GM06990 (cell line): ENCODE measurements at regions not wholly inside any gene's neighbourhood (a gene's known extent, or its start where the extent isn't known, plus 50 kb on each side); places are given as distances from the start of the nearest gene placed in this dataset.

Experiments used
- DNase-seq: peaks from one replicate; pipeline ENCODE4 v3.0.0-alpha.2; 2011; ENCODE audit not compliant: insufficient read length; ENCODE audit errors: extremely low read depth
- H3K27me3 ChIP-seq: replicated peaks from 2 replicates; pipeline ENCODE4 v1.6.0; 2011; ENCODE audit warnings: low read length; ENCODE audit not compliant: control insufficient read depth, insufficient read depth
- H3K36me3 ChIP-seq: 2 replicates; pipeline ENCODE4 v1.5.1; 2011; ENCODE audit warnings: low read length; ENCODE audit not compliant: control insufficient read depth, insufficient read depth
- H3K4me3 ChIP-seq: replicated peaks from 2 replicates; pipeline ENCODE4 v1.5.1; 2011; ENCODE audit warnings: low read depth, mild to moderate bottlenecking, control low read depth, low read length
- TF ChIP-seq, protein P1 (sequence below): IDR thresholded peaks from 2 replicates; pipeline ENCODE4 v1.5.1; 2011; ENCODE audit warnings: low read length, control low read depth, mild to moderate bottlenecking, inconsistent platforms; ENCODE audit not compliant: insufficient read depth, poor library complexity, severe bottlenecking

DNA sequence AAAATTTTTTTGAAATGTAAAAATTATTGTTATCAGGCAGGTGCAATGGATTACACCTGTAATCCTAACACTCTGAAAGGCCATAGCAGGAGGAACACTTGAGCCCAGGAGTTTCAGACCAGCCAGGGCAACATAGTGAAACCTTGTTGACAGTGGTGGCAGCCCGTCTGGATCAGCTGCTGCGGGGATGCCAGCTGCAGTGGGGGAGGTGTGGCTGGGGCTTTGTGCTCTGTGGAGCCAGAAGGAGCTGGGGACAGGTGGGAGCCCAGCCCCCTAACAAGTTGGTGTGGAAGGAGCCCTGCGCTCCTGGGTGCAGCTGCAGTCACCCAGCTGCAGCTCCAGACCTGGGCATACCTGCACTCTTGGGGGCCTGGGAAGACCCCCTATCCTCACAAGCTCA lies 182.4 kb upstream of the MC4R start:
- H3K36me3 ChIP-seq, result no peaks in the 10 kb centered on the region
- DNase-seq, result no peak
- no peak overlapping the region for H3K4me3 ChIP-seq
- no peaks in the 10 kb centered on the region for H3K27me3 ChIP-seq
- TF ChIP-seq, protein P1, sequence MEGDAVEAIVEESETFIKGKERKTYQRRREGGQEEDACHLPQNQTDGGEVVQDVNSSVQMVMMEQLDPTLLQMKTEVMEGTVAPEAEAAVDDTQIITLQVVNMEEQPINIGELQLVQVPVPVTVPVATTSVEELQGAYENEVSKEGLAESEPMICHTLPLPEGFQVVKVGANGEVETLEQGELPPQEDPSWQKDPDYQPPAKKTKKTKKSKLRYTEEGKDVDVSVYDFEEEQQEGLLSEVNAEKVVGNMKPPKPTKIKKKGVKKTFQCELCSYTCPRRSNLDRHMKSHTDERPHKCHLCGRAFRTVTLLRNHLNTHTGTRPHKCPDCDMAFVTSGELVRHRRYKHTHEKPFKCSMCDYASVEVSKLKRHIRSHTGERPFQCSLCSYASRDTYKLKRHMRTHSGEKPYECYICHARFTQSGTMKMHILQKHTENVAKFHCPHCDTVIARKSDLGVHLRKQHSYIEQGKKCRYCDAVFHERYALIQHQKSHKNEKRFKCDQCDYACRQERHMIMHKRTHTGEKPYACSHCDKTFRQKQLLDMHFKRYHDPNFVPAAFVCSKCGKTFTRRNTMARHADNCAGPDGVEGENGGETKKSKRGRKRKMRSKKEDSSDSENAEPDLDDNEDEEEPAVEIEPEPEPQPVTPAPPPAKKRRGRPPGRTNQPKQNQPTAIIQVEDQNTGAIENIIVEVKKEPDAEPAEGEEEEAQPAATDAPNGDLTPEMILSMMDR, result no peak

DNA sequence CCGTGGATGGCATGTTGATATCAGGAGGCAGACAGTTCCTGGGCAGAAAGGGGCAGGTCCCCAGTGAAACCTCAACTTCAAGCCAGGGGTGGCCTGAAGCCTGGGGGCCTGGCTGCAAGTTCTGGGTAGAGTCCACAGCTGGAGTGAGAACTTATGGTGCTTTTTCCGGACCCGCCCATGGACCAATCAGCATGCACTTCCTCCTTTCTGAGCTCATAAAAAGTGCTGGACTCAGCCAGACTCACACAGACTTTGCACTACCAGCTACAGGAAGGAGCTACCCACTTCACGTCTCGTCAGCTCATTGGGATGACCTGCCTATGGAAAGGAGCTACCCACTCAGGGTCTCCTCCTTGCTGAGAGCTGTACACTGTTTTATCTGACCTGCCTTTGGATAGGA lies 183.1 kb upstream of the MC4R start:
- H3K27me3 ChIP-seq, result no peaks in the 10 kb centered on the region
- DNase-seq, result no peak
- TF ChIP-seq, protein P1, result no peak
- H3K36me3 ChIP-seq, result no peaks in the 10 kb centered on the region
- H3K4me3 ChIP-seq, result no peak overlapping the region

DNA sequence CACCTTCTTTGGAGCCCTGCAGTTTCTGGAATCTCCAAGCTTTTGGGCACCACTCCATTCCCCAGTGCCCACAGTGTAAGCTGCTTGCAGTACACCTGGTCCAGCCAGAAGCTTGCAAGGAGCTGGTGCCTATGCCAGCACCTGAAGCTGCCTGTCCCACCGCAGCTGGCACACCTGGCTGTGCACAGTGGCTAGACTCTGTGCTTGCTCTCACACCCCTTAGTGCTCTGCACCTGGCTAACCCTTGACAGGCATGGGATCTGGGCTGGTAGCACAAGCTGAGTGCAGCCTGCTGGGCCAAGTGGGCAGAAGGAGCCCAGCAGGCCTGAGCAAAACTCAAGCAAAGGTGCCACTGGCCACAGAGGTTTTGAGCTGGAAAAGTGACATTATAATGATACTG lies 183.8 kb upstream of the MC4R start:
- no peaks in the 10 kb centered on the region for H3K27me3 ChIP-seq
- TF ChIP-seq, protein P1, result no peak
- no peak overlapping the region for H3K4me3 ChIP-seq
- DNase-seq, result no peak
- no peaks in the 10 kb centered on the region for H3K36me3 ChIP-seq

DNA sequence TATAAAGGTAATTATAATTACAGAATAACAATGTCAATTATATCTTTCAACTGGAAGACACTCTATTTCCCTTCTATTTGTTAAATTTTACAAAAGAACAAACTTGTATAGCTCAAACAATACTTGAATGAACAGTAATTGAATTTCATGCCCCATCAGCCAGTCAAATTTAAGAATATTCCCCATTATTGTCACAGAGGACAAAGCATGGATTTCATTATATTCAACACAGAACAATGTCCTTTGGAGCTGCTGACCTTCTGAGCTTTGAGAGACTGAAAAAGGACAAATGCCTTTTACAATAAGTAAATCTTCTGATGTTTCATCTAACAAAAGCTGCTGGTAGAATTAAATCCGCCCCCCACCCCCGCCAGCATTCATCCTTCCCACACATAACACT lies 187.5 kb upstream of the MC4R start:
- TF ChIP-seq, protein P1, result no peak
- Histone ChIP-seq H3K27me3 (no peaks in the 10 kb centered on the region), H3K36me3 (no peaks in the 10 kb centered on the region), H3K4me3 (no peak overlapping the region)
- DNase-seq, result no peak

DNA sequence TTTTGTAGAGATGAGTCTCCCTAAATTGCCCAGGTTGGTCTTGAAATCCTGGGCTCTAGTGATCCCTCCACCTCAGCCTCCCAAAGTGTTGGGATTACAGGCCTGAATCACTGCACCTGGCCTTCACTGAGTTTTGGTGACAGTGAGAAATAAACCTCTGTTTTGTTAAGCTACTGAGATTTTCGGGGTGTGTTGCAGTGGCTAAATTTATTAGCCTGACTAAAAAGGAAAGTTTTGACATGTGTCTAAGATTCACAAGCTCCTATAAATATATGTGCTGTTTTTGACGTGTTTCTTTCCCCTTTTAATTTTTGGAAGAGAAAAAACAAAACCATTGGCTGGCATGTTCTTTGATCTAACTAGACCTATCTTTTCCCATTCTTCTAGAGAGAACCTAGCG lies 190.5 kb upstream of the MC4R start:
- TF ChIP-seq, protein P1, result no peak
- no peak for DNase-seq
- H3K36me3 ChIP-seq, result no peaks in the 10 kb centered on the region

DNA sequence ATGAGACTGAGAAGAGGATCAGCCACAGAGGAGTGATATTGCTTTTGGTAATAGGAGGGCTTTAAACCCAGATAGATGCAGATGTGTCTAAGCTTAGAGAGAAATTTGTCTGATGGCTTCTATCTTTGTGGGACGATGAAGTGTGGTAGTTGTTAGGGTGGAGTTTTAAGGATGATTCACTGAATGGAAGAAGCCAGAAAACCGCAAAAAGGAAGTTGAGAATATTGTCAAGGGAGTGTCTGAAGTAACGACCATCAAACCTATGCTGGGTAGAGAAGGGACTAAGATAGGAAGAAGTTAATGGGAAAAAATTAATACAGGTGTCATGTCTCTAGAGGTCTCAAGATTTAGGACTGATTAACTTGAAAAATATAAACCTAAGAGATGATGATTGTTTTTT lies 195.6 kb upstream of the MC4R start:
- no peak overlapping the region for H3K4me3 ChIP-seq
- H3K27me3 ChIP-seq, result no peaks in the 10 kb centered on the region
- TF ChIP-seq, protein P1, result no peak
- no peaks in the 10 kb centered on the region for H3K36me3 ChIP-seq
- DNase-seq, result no peak

More for the DNA sequence above, 190.5 kb upstream of the MC4R start:
- no peak overlapping the region for H3K4me3 ChIP-seq
- H3K27me3 ChIP-seq, result no peaks in the 10 kb centered on the region
